ENCODE measurements at regions not wholly inside any gene's neighbourhood (a gene's known extent, or its start where the extent isn't known, plus 50 kb on each side); places are given as distances from the start of the nearest gene placed in this dataset.

DNA sequence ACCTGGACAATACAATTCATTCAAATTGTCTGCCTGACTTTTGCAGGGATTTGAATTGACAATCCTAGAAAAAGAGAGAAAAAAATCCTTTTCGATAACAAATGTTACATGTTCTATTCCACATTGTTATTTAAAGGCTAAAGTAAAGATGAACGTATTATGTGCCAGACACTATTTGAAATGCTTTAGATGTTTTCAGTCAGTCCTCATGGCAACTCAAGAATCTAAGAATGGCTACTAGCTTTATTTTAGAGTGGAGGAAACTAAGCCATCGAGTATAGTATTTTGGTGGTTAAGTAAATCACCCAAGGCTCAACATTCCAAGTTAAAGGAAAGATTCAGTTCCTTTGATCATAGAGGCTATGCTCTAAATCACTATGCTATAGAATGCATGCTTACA is 558.6 kb upstream of the MAN1A1 start:
- H2BK5ac ChIP-seq (ENCODE audit: low read depth, low read length, poor library complexity, severe bottlenecking) = no peak overlapping the region
- no peak overlapping the region for H3K27ac ChIP-seq (ENCODE audit: insufficient read depth, low read length)
- H3K4me3 ChIP-seq (ENCODE audit: insufficient read depth, low read depth, low read length) = no peak overlapping the region
- no peak overlapping the region for H4K8ac ChIP-seq (ENCODE audit: low read depth in 2 of 2, low read length in 2 of 2)
- no peaks in the 10 kb centered on the region for H3K9me1 ChIP-seq (ENCODE audit: insufficient read depth, low read length)
- H3K9ac ChIP-seq (ENCODE audit: low read depth, low read length) = no peak overlapping the region
- no peak overlapping the region for H3K56ac ChIP-seq (ENCODE audit: extremely low read depth, insufficient read depth, low read length)
- no peak overlapping the region for H2BK20ac ChIP-seq (ENCODE audit: low read depth, low read length)
- no peak overlapping the region for H2BK120ac ChIP-seq (ENCODE audit: low read depth, low read length)
- no CpG with 5 or more reads among the region's 3 CpGs for WGBS, 2 experiments (ENCODE audit: extremely low coverage in 2 of 2, insufficient read length in 1 of 2)
- H2AK5ac ChIP-seq (ENCODE audit: low read depth, low read length) = no peak overlapping the region
- dilution Hi-C loops (cut with HindIII; ENCODE audit: low sequenced_read_pairs, unreplicated experiment) = no loop called here
- no peak overlapping the region for H3K4ac ChIP-seq (ENCODE audit: low read depth, low read length)
- no peak overlapping the region for H2BK15ac ChIP-seq (ENCODE audit: low read depth, low read length)
- H3K18ac ChIP-seq (ENCODE audit: low read depth, low read length) = no peak overlapping the region
- CTCF ChIA-PET = no interaction called here
- TF ChIP-seq MAZ (IDR thresholded peaks at IDR 0.05; ENCODE audit: borderline replicate concordance, low read depth, low read length) (no peak), NFE2L2 (IDR thresholded peaks at IDR 0.05; ENCODE audit: low read depth, low read length) (no peak), FOS (IDR thresholded peaks at IDR 0.05; ENCODE audit: low read depth, low read length) (no peak), MXI1 (IDR thresholded peaks at IDR 0.05; ENCODE audit: borderline replicate concordance, low read depth, low read length) (no peak), BHLHE40 (IDR thresholded peaks at IDR 0.05; ENCODE audit: low read depth, low read length) (no peak), CHD1 (IDR thresholded peaks at IDR 0.05; ENCODE audit: low read depth, low read length) (no peak), POLR2A (IDR thresholded peaks at IDR 0.05; ENCODE audit: low read depth, low read length) (no peak), RAD21 (IDR thresholded peaks at IDR 0.05; ENCODE audit: low read length) (no peak), MAFK (IDR thresholded peaks at IDR 0.05; ENCODE audit: low read depth, low read length) (no peak), SMC3 (IDR thresholded peaks at IDR 0.05; ENCODE audit: low read depth, low read length) (no peak), CEBPB (IDR thresholded peaks at IDR 0.05; ENCODE audit: low read depth, low read length) (no peak)
- TF ChIP-seq, protein P1, sequence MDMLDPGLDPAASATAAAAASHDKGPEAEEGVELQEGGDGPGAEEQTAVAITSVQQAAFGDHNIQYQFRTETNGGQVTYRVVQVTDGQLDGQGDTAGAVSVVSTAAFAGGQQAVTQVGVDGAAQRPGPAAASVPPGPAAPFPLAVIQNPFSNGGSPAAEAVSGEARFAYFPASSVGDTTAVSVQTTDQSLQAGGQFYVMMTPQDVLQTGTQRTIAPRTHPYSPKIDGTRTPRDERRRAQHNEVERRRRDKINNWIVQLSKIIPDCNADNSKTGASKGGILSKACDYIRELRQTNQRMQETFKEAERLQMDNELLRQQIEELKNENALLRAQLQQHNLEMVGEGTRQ (IDR thresholded peaks at IDR 0.05; ENCODE audit: low read depth, low read length) = no peak
- TF ChIP-seq, protein P2, sequence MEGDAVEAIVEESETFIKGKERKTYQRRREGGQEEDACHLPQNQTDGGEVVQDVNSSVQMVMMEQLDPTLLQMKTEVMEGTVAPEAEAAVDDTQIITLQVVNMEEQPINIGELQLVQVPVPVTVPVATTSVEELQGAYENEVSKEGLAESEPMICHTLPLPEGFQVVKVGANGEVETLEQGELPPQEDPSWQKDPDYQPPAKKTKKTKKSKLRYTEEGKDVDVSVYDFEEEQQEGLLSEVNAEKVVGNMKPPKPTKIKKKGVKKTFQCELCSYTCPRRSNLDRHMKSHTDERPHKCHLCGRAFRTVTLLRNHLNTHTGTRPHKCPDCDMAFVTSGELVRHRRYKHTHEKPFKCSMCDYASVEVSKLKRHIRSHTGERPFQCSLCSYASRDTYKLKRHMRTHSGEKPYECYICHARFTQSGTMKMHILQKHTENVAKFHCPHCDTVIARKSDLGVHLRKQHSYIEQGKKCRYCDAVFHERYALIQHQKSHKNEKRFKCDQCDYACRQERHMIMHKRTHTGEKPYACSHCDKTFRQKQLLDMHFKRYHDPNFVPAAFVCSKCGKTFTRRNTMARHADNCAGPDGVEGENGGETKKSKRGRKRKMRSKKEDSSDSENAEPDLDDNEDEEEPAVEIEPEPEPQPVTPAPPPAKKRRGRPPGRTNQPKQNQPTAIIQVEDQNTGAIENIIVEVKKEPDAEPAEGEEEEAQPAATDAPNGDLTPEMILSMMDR (conservative IDR thresholded peaks at IDR 0.05; ENCODE audit: low read depth, low read length) = no peak
- TF ChIP-seq, protein P3, sequence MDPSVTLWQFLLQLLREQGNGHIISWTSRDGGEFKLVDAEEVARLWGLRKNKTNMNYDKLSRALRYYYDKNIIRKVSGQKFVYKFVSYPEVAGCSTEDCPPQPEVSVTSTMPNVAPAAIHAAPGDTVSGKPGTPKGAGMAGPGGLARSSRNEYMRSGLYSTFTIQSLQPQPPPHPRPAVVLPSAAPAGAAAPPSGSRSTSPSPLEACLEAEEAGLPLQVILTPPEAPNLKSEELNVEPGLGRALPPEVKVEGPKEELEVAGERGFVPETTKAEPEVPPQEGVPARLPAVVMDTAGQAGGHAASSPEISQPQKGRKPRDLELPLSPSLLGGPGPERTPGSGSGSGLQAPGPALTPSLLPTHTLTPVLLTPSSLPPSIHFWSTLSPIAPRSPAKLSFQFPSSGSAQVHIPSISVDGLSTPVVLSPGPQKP (IDR thresholded peaks at IDR 0.05; ENCODE audit: borderline replicate concordance, low read depth, low read length) = no peak
- no TSS peak for BruUV-seq (replicated peaks)
- no peaks in the 10 kb centered on the region for H3K27me3 ChIP-seq (ENCODE audit: control insufficient read depth, insufficient read depth, low read length)
- in situ Hi-C loops (cut with MboI; ENCODE audit: low sequenced_read_pairs) = no loop called here
- no peak overlapping the region for H2AFZ ChIP-seq (replicated peaks; ENCODE audit: low read length, poor library complexity)
- intact Hi-C loops (cut with micrococcal nuclease) = no loop called here
- no peak for DNase-seq
- no peaks in the 10 kb centered on the region for H3K4me1 ChIP-seq (ENCODE audit: control insufficient read depth, insufficient read depth, low read length)
- H3K9me3 ChIP-seq (ENCODE audit: control insufficient read depth, insufficient read depth, low read length) = no peaks in the 10 kb centered on the region
- no peak overlapping the region for H3K23ac ChIP-seq (ENCODE audit: low read depth, low read length)
- POLR2A ChIA-PET (ENCODE audit: unreplicated experiment) = no interaction called here
- no peak overlapping the region for H3K4me2 ChIP-seq (ENCODE audit: low read depth, low read length)
- H3K14ac ChIP-seq (replicated peaks; ENCODE audit: low read depth, low read length) = no peak overlapping the region
- no peak for ATAC-seq (ENCODE audit: low read depth)
- no peaks in the 10 kb centered on the region for H3K36me3 ChIP-seq (ENCODE audit: control insufficient read depth, insufficient read depth, low read length)
- no peak overlapping the region for H4K91ac ChIP-seq (ENCODE audit: insufficient read depth, low read depth, low read length)
- no peaks in the 10 kb centered on the region for H4K20me1 ChIP-seq (ENCODE audit: insufficient read depth, low read length)
- H3K79me1 ChIP-seq (ENCODE audit: low read depth in 1 of 2, low read length in 2 of 2) = no peaks in the 10 kb centered on the region
- H4K5ac ChIP-seq (ENCODE audit: low read depth, low read length) = no peak overlapping the region
- H2AK9ac ChIP-seq (replicated peaks; ENCODE audit: low read depth, low read length, poor library complexity) = no peak overlapping the region

Data from IMR-90 (cell line).